B cell (primary cell): ENCODE measurements at regions not wholly inside any gene's neighbourhood (a gene's known extent, or its start where the extent isn't known, plus 50 kb on each side); places are given as distances from the start of the nearest gene placed in this dataset.

Experiments
- CTCF ChIP-seq: fragments of 200-600 bp; IDR thresholded peaks from one replicate; pipeline ENCODE4 v1.8.0; 2022; ENCODE audit warnings: antibody characterized with exemption, mild to moderate bottlenecking
- EZH2 ChIP-seq: IDR thresholded peaks from 2 replicates; pipeline ENCODE4 v1.6.1; 2012; ENCODE audit warnings: borderline replicate concordance, low read depth, mild to moderate bottlenecking, moderate library complexity, low read length; ENCODE audit not compliant: insufficient read depth, poor library complexity, severe bottlenecking

DNA sequence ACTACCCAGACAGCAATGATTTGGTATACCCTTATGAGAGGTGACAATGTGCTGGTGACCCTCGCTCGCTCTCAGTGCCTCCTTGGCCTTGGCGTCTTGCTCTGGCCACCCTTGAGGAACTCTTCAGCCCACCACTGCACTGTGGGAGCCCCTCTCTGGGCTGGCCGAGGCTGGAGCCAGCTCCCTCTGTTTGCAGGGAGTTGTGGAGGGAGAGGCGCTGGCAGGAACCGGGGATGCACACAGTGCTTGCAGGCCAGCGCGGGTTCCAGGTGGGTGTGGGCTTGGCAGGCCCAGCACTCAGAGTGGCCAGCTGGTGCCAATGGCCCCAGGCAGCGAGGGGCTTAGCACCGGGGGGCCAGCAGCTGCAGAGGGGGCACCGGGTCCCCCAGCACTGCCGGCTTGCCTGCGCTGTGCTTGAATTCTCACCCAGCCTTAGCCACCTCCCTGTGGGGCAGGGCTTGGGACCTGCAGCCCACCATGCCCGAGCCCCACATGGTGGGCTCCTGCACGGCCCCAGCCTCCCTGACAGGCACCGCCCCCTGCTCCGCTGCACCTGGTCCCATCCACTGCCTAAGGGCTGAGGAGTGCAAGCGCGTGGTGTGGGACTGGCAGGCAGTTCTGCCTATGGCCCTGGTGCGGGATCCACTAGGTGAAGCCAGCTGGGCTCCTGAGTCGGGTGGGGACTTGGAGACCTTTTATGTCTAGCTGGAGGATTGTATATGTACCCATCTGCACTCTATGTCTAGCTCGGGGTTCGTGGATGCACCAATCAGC lies 857.0 kb upstream of the IGFBP7 start:
- TF ChIP-seq EZH2 (no peak), CTCF (no peak)
